NT2/D1 (cell line): ENCODE measurements at regions not wholly inside any gene's neighbourhood (a gene's known extent, or its start where the extent isn't known, plus 50 kb on each side); places are given as distances from the start of the nearest gene placed in this dataset.

Experiments used
- SUZ12 ChIP-seq: IDR thresholded peaks from 2 replicates; pipeline ENCODE4 v1.6.1; 2011; ENCODE audit not compliant: insufficient read length, insufficient read depth; ENCODE audit errors: extremely low read depth
- YY1 ChIP-seq: IDR thresholded peaks from 2 replicates; pipeline ENCODE4 v1.6.1; 2011; ENCODE audit not compliant: insufficient read length, insufficient read depth
- ZNF274 ChIP-seq: IDR thresholded peaks from 2 replicates; pipeline ENCODE4 v1.6.1; 2011; ENCODE audit warnings: mild to moderate bottlenecking, low read depth, low read length

GRCh38 chr2:176956791-176957190, 255.8 kb upstream of the HNRNPA3 start:
- no peak for TF ChIP-seq YY1
- TF ChIP-seq SUZ12 = no peak
- TF ChIP-seq ZNF274 = no peak
